ENCODE measurements at regions not wholly inside any gene's neighbourhood (a gene's known extent, or its start where the extent isn't known, plus 50 kb on each side); places are given as distances from the start of the nearest gene placed in this dataset.

DNA sequence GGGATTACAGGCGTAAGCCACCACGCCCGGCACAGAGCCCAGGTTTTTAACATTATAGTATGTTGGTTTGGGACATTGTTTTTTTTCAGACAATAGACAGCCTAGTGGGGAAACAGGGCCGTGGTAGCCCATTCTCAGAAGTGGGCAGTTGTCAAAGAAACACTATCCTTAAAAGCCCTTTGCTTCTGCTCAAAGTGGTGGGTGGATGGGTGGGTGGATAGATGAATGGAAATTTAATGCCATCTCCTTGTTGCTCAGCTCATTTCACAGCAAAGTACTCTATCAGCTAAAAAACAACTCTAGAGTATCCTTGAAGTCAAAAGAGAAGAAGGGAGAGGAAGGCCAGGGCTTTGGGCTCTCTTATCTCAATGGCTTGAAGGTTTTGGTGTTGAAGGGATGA is 137.8 kb downstream of the RRAGC start:
- no peak for DNase-seq (ENCODE audit: low read depth in 1 of 2, low spot score in 1 of 2)

DNA sequence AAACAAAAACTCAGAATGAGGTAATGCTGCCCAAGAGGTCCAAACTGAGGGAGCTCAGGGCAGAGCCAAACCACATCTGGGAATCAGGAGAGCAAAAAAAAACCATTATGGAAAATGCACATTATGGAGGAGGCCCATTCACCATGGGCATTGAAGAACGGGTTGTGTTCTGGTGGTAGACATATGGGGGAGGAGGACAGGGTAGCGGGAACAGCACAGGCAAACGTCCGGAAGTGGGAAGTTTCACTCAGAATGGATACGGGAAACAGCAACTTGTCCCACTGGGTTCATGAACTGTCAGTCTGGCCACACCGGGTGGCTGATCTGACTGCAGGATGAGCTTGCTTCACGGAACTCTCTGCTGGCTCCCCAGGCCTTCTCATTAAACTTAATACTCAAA is 139.7 kb downstream of the RRAGC start:
- no peak for DNase-seq (ENCODE audit: low read depth in 1 of 2, low spot score in 1 of 2)

DNA sequence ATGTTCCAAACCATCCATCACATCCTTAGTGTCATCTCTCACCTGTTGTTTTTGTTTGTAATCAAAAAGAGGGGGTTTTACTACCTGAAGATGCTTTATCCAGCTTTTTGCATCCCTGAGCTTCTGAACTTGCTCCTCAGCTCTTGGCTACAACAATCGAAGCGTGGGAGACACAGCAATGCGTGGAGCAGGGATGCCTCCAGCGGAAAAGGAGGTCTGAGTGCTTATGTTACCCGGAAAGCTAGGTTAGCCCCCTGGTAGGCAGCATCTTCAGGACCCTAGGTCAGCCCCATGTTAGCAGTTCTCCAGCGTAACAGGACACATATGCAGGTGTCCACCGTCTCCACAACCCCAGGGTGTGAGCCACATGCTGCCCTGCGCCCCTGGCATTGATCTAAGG is 141.5 kb downstream of the RRAGC start:
- no peak for DNase-seq (ENCODE audit: low read depth in 1 of 2, low spot score in 1 of 2)

DNA sequence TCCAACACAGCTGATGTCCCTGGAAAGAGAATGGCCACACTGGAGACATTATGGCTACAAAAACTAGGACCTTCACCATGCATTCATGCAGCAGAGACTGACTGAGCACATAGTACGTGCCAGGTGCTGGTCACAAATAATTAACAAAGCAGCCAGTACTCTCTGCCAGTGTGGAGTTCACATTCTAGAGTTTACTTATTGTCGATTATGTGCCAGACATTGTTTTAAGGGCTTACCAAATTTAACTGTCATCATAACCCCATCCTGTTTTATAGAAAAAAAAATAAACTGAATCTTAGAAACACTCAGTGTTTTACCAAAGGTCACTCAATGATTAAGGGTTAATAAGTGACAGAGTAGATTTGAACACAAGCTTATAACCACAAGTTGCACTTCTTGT is 143.3 kb downstream of the RRAGC start:
- no peak for DNase-seq (ENCODE audit: low read depth in 1 of 2, low spot score in 1 of 2)

DNA sequence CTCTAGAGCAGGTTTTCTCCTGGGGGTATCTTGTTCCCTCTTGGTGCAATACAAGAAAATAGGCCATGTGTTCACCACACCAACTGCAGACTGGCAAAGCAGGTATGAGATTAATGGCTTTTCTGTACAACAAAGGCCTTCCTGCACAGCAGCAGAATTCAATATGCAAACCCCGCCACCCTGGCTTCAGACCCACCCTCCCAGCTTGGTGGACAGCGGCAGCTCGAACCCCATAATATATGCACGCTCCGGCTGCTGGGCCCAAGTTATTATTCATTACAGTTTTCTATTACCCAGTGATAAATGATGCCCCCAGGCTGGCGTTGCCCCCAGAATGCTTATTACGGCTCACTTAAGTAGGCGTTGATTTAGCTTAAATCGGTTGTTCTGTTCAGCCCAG is 144.2 kb downstream of the RRAGC start:
- DNase-seq (ENCODE audit: low read depth in 1 of 2, low spot score in 1 of 2), result no peak

DNA sequence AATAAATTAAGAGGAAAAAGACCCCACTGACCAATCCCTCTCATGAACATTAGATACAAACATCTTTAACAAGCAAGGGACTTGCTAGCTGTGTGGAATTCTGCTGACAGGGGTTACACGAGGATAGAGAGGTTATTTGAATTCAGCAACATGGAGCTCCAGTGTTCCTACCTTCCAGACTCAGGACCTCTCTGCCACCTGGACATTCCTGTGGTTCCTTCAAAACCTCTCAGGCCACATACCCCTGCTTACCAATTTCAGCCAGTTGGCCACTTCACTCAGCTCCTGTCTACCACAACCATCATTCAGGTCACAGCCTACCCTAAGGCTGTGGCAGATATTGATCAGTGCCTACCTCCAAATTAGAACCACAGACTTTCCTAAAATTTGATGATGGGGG is 147.5 kb downstream of the RRAGC start:
- no peak for DNase-seq (ENCODE audit: low read depth in 1 of 2, low spot score in 1 of 2)

DNA sequence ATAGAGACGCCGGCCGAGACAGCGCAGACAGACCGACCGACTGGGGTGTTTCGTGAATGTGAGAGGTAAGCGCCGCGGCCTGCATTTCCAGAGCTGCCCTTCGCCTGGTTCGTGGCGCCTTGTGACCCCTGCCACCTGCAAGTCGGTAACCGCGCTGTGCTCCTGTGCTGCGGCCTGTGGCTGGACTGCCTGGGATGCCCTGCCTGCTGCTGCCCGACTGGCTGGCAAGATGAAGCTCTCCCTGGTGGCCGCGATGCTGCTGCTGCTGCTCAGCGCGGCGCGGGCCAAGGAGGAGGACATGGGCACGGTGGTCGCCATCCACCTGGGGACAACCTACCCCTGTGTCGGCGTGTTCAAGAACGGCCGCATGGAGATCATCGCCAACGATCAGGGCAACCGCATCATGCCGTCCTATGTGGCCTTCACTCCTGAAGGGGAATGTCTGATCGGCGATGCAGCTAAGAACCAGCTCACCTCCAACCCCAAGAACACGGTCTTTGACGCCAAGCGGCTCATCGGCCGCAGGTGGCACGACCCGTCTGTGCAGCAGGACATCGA is 150.8 kb downstream of the RRAGC start:
- no peak for DNase-seq (ENCODE audit: low read depth in 1 of 2, low spot score in 1 of 2)

DNA sequence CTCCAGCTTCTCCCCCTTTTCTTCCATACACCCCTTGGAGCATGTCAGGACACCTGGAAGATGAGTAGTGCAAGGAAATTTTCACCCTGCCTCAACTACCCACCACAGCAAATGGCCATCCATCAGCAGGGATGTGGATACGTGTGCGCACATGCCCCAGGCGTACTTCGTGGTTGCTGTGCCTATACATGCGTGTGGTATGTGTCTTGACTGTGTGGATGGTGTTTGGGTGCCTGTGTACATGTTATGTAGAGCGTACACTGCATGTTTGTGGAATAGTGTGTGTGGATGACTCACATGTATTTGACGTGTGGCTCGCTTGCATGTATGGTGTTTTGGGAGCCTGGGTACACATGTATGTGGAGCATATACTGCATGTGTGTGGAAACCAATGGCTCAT is 158.5 kb downstream of the RRAGC start:
- DNase-seq (ENCODE audit: low read depth in 1 of 2, low spot score in 1 of 2), result no peak

DNA sequence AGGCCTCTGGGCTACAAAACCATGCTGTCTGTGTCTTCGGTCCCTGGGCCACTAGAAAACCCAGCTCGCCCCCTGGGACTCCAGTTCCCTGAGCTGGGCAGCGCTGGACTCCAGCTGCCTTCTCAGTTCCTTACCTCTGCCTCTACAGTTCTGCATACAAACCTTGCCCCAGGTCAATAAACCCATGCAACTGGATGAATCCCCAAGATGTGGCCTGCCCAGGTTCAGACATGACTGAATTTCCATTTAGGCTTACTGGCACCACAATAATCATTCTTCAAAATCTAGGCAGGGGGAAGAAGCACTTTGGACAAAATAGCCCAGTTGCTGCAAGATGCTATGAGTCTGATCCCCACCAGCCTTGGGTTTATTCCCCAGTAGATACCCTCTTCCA is 159.5 kb downstream of the RRAGC start:
- DNase-seq (ENCODE audit: low read depth in 1 of 2, low spot score in 1 of 2), result no peak

DNA sequence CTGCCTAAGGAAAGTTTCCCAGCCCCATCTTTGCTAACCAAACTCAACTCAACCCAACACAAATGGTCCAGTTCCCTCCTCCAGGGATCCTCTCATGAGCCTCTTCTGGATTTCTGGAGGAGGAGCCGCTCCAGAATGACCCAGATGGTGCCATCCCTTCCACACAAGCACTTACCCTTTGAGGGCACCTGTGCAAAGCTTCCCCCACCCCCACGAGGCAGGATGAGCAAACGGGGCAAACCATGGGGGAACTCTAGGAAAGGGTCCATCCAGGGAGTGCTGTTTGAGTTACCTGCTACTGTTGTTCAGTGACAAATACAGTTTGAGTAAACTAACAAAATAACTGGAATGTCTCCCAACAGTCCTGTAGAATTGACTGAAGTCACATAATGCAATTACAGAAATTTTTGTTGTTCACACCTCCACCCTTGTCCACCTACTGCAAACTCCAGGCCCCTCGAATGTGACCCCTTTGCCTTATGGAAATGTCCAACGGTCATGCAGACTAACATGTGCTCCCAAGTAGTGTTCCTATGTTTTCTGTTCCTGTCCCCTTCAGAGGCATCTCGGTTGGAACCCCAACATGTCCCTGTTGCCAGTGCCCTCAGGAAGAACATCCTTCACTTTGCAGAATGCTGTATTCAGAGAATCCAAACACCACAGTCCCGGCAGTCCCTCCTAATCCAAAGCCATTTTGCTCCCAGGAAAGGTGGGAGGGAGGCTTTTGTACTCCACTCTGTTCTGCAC is 160.1 kb downstream of the RRAGC start:
- no peak for DNase-seq (ENCODE audit: low read depth in 1 of 2, low spot score in 1 of 2)

DNA sequence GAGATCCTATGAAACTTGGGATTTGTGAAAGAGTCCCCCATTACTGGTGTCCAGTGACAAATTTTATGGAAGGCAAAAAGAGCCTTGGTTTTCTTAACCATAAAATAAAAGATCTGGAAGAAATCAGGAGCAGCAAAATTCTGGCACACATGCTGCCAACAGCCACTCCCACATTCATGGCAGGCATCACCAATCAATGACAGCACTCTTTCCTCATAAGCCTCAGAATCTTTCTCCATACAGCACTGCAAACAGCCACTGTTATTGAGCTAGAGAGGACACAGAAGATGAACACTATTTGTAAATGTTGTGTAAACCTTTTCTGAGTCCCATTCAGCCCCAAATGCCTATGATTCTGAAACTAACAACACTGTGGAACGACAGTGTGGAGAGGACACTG is 162.2 kb downstream of the RRAGC start:
- no peak for DNase-seq (ENCODE audit: low read depth in 1 of 2, low spot score in 1 of 2)

DNA sequence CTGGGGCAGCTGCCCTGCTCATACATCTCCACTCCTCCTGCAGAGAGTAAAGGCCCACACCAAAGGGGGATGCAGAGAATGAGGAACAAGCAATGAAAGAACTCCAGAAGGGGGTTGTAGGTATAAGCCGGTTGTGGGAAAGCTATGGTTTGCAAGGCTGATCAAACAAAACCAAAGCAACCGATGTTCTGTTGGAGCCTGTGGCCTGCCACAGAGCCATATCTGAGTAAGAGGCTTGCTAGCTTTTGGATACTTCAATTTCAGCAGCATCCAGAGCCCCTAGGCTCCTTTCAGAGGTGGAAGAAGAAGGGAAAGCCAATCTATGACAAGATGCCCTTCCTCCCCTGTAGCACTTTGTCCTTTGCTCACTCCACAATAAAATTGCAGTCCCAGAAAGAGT is 163.2 kb downstream of the RRAGC start:
- DNase-seq (ENCODE audit: low read depth in 1 of 2, low spot score in 1 of 2), result no peak

DNA sequence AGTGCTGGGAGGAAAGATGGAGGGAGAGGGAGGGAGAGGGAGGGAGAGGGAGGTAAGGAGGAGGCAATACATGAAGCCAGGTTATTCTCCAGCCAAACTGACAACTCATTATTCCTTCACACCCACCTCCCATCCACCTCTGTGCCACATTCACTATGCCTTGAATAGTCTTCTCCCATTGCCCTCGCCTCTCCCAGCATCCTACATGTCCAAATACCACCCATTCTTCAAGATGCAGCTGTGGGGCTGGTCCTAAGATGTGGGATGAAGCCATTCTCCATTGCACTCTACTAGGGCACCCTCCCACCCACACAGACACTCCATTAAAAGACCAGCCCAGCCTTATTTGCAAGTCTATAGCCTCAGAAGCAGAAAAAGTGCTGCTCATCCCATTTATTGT is 165.8 kb downstream of the RRAGC start:
- DNase-seq (ENCODE audit: low read depth in 1 of 2, low spot score in 1 of 2), result no peak

DNA sequence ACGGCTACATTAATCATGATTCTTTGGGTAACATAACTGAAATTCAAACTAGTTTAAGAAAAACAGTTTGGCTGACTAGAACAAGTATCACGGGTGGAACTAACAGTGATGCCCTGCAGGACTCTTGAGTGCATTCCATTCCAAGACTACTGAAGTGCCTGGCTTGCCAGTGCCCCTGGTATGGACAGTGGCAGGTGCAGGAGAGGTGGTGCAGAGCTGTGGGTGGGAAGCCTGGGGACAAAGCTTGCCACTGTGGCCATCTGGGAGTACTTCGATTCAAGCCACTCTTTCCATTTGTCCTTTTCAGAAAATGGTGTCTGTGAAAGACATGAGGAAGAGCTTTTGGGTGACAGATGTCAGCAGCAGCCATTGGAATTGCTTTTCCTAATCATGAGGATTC is 166.5 kb downstream of the RRAGC start:
- DNase-seq (ENCODE audit: low read depth in 1 of 2, low spot score in 1 of 2), result no peak

DNA sequence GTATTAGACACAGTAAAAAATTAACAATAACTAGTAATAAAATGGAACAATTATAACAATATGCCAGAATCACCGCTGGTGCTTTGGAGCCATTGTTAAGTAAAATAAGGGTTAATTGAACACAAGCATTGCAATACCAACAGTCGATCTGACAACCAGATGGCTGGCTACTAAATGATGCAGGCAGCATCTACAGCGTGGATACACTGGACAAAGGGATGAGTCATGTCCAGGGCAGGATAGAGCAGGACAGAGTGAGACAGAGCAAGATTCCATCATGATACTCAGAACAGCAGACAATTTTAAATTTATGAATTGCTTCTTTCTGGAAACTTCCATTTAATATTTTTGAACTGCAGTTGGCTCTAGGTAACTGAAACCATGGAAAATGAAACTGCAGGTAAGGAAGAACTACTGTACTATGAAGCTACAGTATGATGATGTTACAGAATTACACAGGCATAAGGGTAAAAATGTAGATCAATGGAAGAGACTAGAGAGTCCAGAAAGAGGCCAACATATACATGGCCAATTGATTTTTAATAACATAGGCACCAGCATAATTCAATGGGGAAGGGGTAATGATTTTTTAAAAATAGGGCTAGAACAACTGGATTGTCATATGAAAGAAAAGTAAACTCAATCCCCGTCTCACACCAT is 168.7 kb downstream of the RRAGC start:
- DNase-seq (ENCODE audit: low read depth in 1 of 2, low spot score in 1 of 2), result no peak

DNA sequence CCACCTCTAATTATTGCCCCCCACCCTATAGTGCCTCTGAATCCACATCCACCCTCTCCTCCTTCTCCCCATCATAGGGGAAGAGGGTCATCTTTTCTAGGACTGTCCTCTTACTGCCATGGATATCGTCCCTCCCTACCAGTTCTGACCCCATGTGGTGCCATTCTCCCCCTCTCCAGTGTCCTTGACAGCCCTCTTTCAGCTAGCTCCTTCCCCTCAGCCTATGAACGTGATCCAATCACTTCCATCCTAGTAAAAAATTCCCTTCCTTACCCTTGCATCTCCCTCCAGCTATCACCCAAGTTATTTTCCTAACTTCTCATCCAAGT is 172.7 kb downstream of the RRAGC start:
- DNase-seq (ENCODE audit: low read depth in 1 of 2, low spot score in 1 of 2), result no peak

DNA sequence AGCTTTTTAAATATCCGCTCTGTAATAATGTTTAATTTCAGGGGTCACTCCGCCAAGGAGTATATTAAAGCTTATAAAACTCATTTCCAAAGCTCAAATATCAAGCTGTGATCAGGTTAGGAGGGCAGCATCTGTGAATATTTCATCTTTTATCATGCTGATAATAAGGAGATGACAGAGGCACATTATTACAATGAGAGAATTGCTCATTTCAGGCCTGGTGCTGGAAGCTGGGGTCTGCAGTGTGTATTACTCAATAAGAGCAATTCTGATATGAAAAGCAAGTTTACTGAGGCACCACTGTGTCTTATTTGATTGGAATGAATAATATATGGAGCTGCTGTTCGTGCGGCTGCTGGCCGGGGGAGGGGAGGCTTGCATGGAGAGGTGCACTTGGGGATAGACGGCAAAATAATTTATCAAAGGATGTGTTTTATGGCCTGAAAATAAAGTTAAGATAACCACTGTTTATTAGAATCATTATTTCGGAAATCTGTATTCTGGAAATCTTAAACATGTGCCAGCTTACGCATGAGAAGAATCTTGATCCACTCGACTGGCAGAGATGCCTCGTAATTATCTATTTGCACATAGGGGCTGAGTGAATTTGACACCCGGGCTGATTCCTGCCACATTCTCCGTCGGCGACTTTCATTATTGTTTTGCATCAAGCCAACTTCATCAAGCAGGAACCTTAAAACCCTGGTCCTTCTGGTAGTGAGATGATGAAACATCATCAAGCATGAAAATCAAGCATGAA is 173.2 kb downstream of the RRAGC start:
- DNase-seq (ENCODE audit: low read depth in 1 of 2, low spot score in 1 of 2), result no peak

DNA sequence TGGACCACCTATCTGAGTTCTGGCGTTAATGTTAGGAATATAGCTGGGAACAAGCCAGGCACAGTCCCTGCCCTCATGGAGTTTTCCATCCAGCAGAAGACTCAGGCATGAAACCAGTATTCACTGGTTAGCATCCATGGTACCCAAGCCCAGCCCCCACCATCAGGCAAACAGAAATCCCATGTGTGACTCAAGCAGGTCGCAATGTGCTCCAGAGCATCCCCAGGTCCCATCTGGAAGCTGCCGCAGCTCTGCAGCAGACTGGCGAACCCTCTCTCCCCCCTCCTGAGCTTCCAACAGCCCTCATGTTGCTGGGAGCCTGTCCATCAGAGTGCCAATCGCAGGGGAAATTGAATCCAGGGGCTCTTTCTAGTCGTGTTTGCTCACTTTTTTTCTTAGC is 174.2 kb downstream of the RRAGC start:
- no peak for DNase-seq (ENCODE audit: low read depth in 1 of 2, low spot score in 1 of 2)

DNA sequence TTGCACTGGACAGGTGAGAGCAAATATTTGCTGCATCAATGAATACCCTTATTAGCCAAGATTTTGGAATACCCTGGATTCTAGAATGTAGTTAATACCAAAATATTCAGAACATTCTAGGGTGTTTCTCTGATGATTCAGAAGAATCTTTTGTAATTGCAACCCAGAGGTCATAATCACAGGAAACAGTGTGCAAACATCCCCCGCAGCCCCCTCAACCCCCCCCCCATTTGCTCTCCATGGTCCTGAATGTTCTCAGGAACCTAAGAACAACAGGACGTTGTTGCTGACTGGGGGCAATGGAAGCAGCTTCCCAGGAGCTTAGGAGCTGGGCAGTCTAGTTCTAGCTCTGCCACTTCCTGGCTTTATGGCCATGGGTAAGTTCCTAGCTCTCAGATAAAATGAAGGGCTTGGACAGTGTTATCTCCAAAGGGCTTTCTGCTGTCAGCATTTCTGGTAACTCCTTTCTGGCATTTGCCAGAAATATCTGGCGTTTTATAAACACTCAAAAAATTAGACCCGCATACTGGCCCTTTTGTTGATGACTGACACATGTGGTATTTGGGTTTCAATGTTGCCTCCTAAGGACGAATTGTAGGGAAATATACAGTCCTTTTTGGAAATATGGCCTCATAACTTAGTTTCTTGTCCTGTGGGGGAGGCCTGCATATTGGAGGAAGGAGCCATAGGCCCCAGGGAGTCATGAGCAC is 178.6 kb downstream of the RRAGC start:
- no peak for DNase-seq (ENCODE audit: low read depth in 1 of 2, low spot score in 1 of 2)

DNA sequence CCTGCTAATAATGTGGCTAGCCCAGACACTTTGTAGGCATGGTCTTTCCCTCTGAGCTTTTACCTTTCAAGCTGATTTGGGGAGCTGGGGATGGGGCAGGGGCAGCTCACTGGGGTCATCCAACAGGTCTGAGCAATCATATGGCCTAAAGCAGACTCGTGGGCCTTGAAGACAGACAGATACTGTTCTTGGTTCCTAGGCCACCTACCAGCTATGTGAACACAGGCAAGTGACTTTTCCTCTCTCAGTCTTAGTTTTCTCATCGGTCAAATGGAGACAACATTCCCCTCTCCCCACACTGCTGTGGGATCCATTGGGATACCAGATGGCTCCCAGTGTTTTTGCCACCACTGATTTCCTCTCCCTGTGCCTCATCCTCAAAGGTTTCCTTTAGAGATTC is 181.8 kb downstream of the RRAGC start:
- no peak for DNase-seq (ENCODE audit: low read depth in 1 of 2, low spot score in 1 of 2)

DNA sequence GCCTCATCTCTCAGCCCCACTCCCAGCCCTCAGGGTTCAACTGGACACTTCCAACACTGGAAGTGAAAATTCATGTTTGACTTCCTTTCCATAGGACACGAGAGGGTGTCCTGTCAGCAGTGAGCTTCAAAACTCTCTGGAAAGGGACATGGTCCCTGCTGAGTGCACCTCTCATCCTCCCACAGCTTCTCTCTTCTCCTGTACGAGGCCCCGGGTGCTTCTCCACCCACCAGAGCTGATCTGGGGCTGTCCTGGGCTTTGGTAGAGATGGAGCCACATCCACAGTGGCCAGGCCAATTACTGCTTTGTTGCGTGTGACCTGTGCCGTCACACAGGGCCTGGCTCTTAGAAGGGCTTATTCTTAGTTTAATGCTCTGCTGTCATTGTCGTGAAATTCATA is 182.3 kb downstream of the RRAGC start:
- no peak for DNase-seq (ENCODE audit: low read depth in 1 of 2, low spot score in 1 of 2)

DNA sequence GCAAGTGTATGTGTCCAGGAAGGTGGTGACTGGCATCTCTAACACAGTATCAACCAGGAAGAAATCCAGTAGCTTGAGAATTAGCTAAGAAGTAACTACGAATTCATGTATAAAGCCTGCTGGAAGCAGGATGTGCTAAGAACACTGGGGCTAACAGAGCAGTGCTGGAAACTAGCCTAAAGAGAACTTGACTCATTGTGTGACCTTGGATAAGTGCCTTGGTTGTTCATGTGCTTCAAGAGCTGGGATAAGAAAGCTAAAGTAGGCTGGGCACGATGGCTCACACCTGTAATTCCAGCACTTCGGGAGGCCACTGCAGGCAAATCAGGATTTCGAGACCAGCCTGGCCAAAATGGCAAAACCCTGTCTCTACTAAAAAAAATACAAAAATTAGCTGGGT is 186.9 kb downstream of the RRAGC start:
- DNase-seq (ENCODE audit: low read depth in 1 of 2, low spot score in 1 of 2), result no peak
